ENCODE measurements at regions not wholly inside any gene's neighbourhood (a gene's known extent, or its start where the extent isn't known, plus 50 kb on each side); places are given as distances from the start of the nearest gene placed in this dataset.

DNA sequence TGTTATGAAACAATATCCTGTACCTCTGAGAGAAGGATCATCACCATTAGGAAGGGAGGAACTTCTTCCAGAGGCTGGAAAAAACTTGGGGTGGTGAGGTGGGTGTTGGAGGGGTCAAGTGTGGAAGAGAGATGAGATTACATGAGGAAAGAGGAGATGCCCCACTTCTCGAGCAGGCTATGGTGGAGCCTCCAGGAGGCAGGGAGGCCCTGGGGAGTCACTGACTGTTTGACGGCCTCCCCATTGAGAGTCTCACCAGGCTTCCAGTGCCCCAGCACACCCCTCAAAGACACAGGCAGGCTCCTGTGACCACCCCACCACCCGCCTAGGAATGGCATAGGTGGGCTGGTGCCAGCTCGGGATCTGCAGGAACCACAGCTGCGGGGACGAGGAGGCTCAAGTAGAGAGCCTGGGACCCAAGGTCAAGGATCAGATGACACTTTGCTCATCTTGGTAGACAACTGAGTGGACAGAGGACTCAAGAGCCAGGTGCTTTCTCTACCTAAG lies 185.3 kb upstream of the GDF10 start:
- peaks cover 0 to 17% (median 0%) of the 10 kb centered on the region in 7 donors for H3K27me3 ChIP-seq
- H3K9me3 ChIP-seq, result no peaks in the 10 kb centered on the region
- no peak overlapping the region for H3K27ac ChIP-seq
- TF ChIP-seq, protein P1, sequence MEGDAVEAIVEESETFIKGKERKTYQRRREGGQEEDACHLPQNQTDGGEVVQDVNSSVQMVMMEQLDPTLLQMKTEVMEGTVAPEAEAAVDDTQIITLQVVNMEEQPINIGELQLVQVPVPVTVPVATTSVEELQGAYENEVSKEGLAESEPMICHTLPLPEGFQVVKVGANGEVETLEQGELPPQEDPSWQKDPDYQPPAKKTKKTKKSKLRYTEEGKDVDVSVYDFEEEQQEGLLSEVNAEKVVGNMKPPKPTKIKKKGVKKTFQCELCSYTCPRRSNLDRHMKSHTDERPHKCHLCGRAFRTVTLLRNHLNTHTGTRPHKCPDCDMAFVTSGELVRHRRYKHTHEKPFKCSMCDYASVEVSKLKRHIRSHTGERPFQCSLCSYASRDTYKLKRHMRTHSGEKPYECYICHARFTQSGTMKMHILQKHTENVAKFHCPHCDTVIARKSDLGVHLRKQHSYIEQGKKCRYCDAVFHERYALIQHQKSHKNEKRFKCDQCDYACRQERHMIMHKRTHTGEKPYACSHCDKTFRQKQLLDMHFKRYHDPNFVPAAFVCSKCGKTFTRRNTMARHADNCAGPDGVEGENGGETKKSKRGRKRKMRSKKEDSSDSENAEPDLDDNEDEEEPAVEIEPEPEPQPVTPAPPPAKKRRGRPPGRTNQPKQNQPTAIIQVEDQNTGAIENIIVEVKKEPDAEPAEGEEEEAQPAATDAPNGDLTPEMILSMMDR (IDR thresholded peaks at IDR 0.05), result no peak
- ATAC-seq (no peak), DNase-seq (no peak)
- intact Hi-C loops (cut with DNase I), result no loop called here
- no peaks in the 10 kb centered on the region for H3K4me1 ChIP-seq
- 86 to 94% methylated on average over 6 of the region's 6 CpGs for WGBS, 2 donors
- H3K36me3 ChIP-seq, result no peaks in the 10 kb centered on the region
- no peak overlapping the region for H3K4me3 ChIP-seq

DNA sequence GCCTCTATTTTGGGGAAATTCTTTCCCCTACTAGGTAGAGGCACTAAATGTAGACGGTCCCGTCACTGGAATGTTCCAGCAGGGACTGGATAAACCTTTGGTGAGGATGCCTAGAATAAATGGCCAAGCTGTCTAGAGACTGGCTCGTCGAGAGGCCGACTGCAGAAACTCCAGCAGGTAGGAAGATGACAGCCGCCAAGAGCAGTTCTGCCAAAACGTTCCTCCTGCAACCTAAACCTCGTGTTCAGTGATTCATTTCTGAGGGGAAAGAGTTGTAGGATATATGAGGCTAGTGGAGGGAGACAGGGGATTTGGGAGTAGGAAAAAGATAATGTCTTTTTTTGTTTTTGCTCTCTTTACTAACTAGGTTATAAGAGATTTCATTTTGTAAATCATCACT lies 184.7 kb upstream of the GDF10 start:
- Histone ChIP-seq H3K4me3 (no peak overlapping the region), H3K27me3 (peaks cover 0 to 20% (median 0%) of the 10 kb centered on the region in 7 donors), H3K27ac (no peak overlapping the region), H3K9me3 (no peaks in the 10 kb centered on the region), H3K36me3 (no peaks in the 10 kb centered on the region), H3K4me1 (no peaks in the 10 kb centered on the region)
- 62 to 64% methylated on average over 8 of the region's 8 CpGs for WGBS, 2 donors
- TF ChIP-seq, protein P1 (IDR thresholded peaks at IDR 0.05), result no peak
- DNase-seq (no peak), ATAC-seq (no peak)
- intact Hi-C loops (cut with DNase I), result no loop called here

DNA sequence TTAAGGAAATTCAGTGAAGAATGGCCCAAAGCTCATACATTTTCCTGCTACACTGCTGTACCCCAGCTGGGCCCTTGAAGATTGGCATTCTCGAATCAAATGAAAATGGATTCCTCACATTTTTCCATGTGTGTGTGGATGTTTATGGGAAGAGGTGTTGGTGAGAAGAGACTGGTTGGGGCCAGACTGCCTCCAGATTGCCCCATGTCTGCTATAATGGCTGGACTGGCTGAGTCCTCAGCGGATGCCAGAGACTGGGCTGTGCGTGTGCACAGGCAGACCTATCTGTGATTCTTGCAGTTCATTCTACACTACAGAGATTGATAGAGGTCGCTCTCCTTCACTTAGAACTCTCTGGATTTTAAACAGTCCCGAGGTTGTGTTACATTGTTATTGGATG lies 183.6 kb upstream of the GDF10 start:
- Histone ChIP-seq H3K4me3 (no peak overlapping the region), H3K36me3 (no peaks in the 10 kb centered on the region), H3K4me1 (no peaks in the 10 kb centered on the region), H3K27ac (no peak overlapping the region), H3K9me3 (no peaks in the 10 kb centered on the region), H3K27me3 (peaks cover 0 to 27% (median 3%) of the 10 kb centered on the region in 7 donors)
- 82 to 83% methylated on average over 5 of the region's 5 CpGs for WGBS, 2 donors
- ATAC-seq (no peak), DNase-seq (no peak)
- intact Hi-C loops (cut with DNase I), result no loop called here
- TF ChIP-seq, protein P1 (IDR thresholded peaks at IDR 0.05), result no peak

DNA sequence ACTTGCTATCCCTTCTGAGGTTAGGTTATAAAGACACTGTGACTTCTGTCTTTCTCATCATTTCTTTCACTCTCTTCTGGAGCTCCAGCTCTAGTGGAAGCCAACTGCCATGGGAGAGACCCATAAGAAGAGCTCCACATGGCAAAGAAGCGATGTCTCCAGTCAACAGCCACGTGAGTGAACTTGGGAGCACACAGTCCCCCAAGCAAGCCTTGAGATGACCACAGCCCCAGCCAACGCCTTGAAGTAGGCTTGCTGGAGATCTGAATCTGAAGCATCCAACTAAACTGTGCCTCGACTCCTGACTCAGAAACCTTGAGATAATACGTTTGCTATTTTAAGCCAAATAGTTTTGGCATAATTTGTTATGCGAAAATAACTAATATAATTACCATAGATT lies 181.7 kb upstream of the GDF10 start:
- intact Hi-C loops (cut with DNase I), result loop anchor here in 1 of 10 donors (1.0 kb wide), 1 partner anchor 10 kb away; no protein-coding TSS in a partner anchor
- TF ChIP-seq, protein P1 (IDR thresholded peaks at IDR 0.05), result no peak
- Histone ChIP-seq H3K4me1 (no peaks in the 10 kb centered on the region), H3K27me3 (peaks cover 0 to 28% (median 3%) of the 10 kb centered on the region in 7 donors), H3K36me3 (no peaks in the 10 kb centered on the region), H3K27ac (no peak overlapping the region), H3K9me3 (no peaks in the 10 kb centered on the region), H3K4me3 (no peak overlapping the region)
- ATAC-seq, result no peak
- no peak for DNase-seq
- WGBS, 2 donors, result 88 to 89% methylated on average over 6 of the region's 6 CpGs
